IMR-90 (cell line): ENCODE measurements at regions not wholly inside any gene's neighbourhood (a gene's known extent, or its start where the extent isn't known, plus 50 kb on each side); places are given as distances from the start of the nearest gene placed in this dataset.

ENCODE experiments used
- ATAC-seq: fragments of 200-7000 bp; cut with Tn5 transposase; 2 replicates; pipeline ENCODE4 v1.9.1; 2020; ENCODE audit warnings: low read depth, mild to moderate bottlenecking, moderate library complexity
- BruUV-seq: library from RNA; stranded (reverse); fragments of 400-500 nt; replicated peaks from 2 replicates; lab custom pipeline; 2021; lab: Mats Ljungman, UMichigan
- CTCF ChIA-PET: fragments of 300-600 bp; formaldehyde crosslinking; extraction: SDS; loops from one replicate; lab custom pipeline; 2021; ENCODE audit warnings: antibody characterized with exemption; lab: Yijun Ruan, JAX
- POLR2A ChIA-PET: fragments of 300-600 bp; sonication (Branson Sonifier 250); formaldehyde crosslinking; loops from one replicate; lab custom pipeline; 2022; ENCODE audit warnings: antibody characterized with exemption; ENCODE audit not compliant: unreplicated experiment; lab: Charles Lee
- DNase-seq: peaks from one replicate; pipeline ENCODE4 v3.0.0; 2013
- H2AFZ ChIP-seq: replicated peaks from 2 replicates; pipeline ENCODE3; 2013; ENCODE audit warnings: low read length, mild to moderate bottlenecking; ENCODE audit not compliant: poor library complexity
- H2AK5ac ChIP-seq: 2 replicates; pipeline ENCODE4 v1.6.1; 2013; ENCODE audit warnings: low read depth, low read length, inconsistent platforms
- H2AK9ac ChIP-seq: replicated peaks from 2 replicates; pipeline ENCODE3; 2013; ENCODE audit warnings: mild to moderate bottlenecking, low read depth, low read length, moderate library complexity; ENCODE audit not compliant: poor library complexity
- H2BK120ac ChIP-seq: 2 replicates; pipeline ENCODE4 v1.6.1; 2013; ENCODE audit warnings: low read depth, low read length, inconsistent platforms
- H2BK15ac ChIP-seq: 3 replicates; pipeline ENCODE4 v1.6.1; 2013; ENCODE audit warnings: low read depth, low read length, inconsistent platforms
- H2BK20ac ChIP-seq: 2 replicates; pipeline ENCODE4 v1.6.1; 2013; ENCODE audit warnings: low read depth, mild to moderate bottlenecking, inconsistent platforms, low read length, moderate library complexity
- H2BK5ac ChIP-seq: 2 replicates; pipeline ENCODE4 v1.6.1; 2013; ENCODE audit warnings: mild to moderate bottlenecking, low read depth, low read length, inconsistent platforms; ENCODE audit not compliant: poor library complexity, severe bottlenecking
- H3K14ac ChIP-seq: replicated peaks from 2 replicates; pipeline ENCODE4 v1.6.1; 2013; ENCODE audit warnings: low read depth, low read length, inconsistent platforms
- H3K18ac ChIP-seq: 2 replicates; pipeline ENCODE4 v1.6.1; 2013; ENCODE audit warnings: low read depth, low read length, control low read depth
- H3K23ac ChIP-seq: 2 replicates; pipeline ENCODE4 v1.6.1; 2013; ENCODE audit warnings: low read depth, low read length, inconsistent platforms
- H3K27ac ChIP-seq: 2 replicates; pipeline ENCODE4 v1.5.1; 2013; ENCODE audit warnings: mild to moderate bottlenecking, control low read depth, low read length; ENCODE audit not compliant: insufficient read depth
- H3K27me3 ChIP-seq: 2 replicates; pipeline ENCODE4 v1.6.1; 2013; ENCODE audit warnings: low read length; ENCODE audit not compliant: control insufficient read depth, insufficient read depth
- H3K36me3 ChIP-seq: 2 replicates; pipeline ENCODE4 v1.6.1; 2013; ENCODE audit warnings: low read length, mixed read lengths; ENCODE audit not compliant: control insufficient read depth, insufficient read depth
- H3K4ac ChIP-seq: 2 replicates; pipeline ENCODE4 v1.6.1; 2013; ENCODE audit warnings: low read depth, low read length, inconsistent platforms
- H3K4me1 ChIP-seq: 2 replicates; pipeline ENCODE4 v1.6.1; 2013; ENCODE audit warnings: low read length, mixed read lengths; ENCODE audit not compliant: control insufficient read depth, insufficient read depth
- H3K4me2 ChIP-seq: 2 replicates; pipeline ENCODE4 v1.6.1; 2013; ENCODE audit warnings: low read depth, mild to moderate bottlenecking, control low read depth, low read length, moderate library complexity
- H3K4me3 ChIP-seq: 2 replicates; pipeline ENCODE4 v1.5.1; 2013; ENCODE audit warnings: low read depth, mild to moderate bottlenecking, control low read depth, low read length, moderate library complexity; ENCODE audit not compliant: insufficient read depth
- H3K56ac ChIP-seq: 2 replicates; pipeline ENCODE4 v1.6.1; 2013; ENCODE audit warnings: low read length, inconsistent platforms; ENCODE audit not compliant: insufficient read depth; ENCODE audit errors: extremely low read depth
- H3K79me1 ChIP-seq, 2 experiments: 2 replicates each; pipeline ENCODE4 v1.6.1; 2013; ENCODE audit warnings: low read length in 2 of 2, inconsistent platforms in 1 of 2, low read depth in 1 of 2
- H3K9ac ChIP-seq: 2 replicates; pipeline ENCODE4 v1.6.1; 2013; ENCODE audit warnings: low read depth, low read length, control low read depth
- H3K9me1 ChIP-seq: 2 replicates; pipeline ENCODE4 v1.6.1; 2013; ENCODE audit warnings: low read length, inconsistent platforms; ENCODE audit not compliant: insufficient read depth
- H3K9me3 ChIP-seq: 2 replicates; pipeline ENCODE4 v1.6.1; 2013; ENCODE audit warnings: low read length; ENCODE audit not compliant: control insufficient read depth, insufficient read depth
- H4K20me1 ChIP-seq: 2 replicates; pipeline ENCODE4 v1.6.1; 2013; ENCODE audit warnings: low read length, inconsistent platforms; ENCODE audit not compliant: insufficient read depth
- H4K5ac ChIP-seq: 2 replicates; pipeline ENCODE4 v1.6.1; 2013; ENCODE audit warnings: mild to moderate bottlenecking, low read depth, low read length, control low read depth
- H4K8ac ChIP-seq, 2 experiments: 2 replicates each; pipeline ENCODE4 v1.6.1; 2013; ENCODE audit warnings: low read depth in 2 of 2, low read length in 2 of 2, control low read depth in 1 of 2, inconsistent platforms in 1 of 2
- H4K91ac ChIP-seq: 2 replicates; pipeline ENCODE4 v1.6.1; 2013; ENCODE audit warnings: low read depth, low read length, inconsistent platforms; ENCODE audit not compliant: insufficient read depth
- RAD21 ChIP-seq: IDR thresholded peaks from 2 replicates; pipeline ENCODE4 v1.6.1; 2012; ENCODE audit warnings: low read length, improper control_type of control experiment
- WGBS, 2 experiments: methylation state at CpG; one replicate each; pipeline versions ENCODE4 v1.1.5 to v1.1.7; 2013; ENCODE audit warnings: missing lambda C conversion rate in 2 of 2; ENCODE audit not compliant: insufficient read length in 1 of 2; ENCODE audit errors: extremely low coverage in 2 of 2; 5-methylcytosine and 5-hydroxymethylcytosine counted together
- dilution Hi-C: fragments of 300-500 bp; cut with HindIII; formaldehyde crosslinking; loops from one replicate; pipeline ENCODE4 v1.14.3; 2018; ENCODE audit warnings: low sequenced_read_pairs; ENCODE audit not compliant: unreplicated experiment
- in situ Hi-C: fragments of 300-500 bp; cut with MboI; formaldehyde crosslinking; loops from 3 replicates; pipeline ENCODE4 v1.14.3; 2019; ENCODE audit warnings: low sequenced_read_pairs, inconsistent platforms, mixed read lengths
- intact Hi-C: fragments of 100-400 bp; cut with micrococcal nuclease; formaldehyde crosslinking; loops from 2 replicates; pipeline ENCODE4 v1.10.0; 2022

- ChIA-PET CTCF (no interaction called here), POLR2A (interaction anchor here (1.2 kb wide), 1 partner anchor 11 kb away, joined by 3 read pairs; no protein-coding TSS in a partner anchor)
- H2AK9ac ChIP-seq, result no peak overlapping the region
- peak overlapping the region; percentile 99 for H3K18ac ChIP-seq
- peak overlapping the region; percentile 100 for H2BK5ac ChIP-seq
- in situ Hi-C loops (no loop called here), intact Hi-C loops (no loop called here), dilution Hi-C loops (no loop called here)
- no peak overlapping the region for H3K9ac ChIP-seq
- no peak for TF ChIP-seq RAD21
- DNase-seq, result no peak
- H3K36me3 ChIP-seq, result no peaks in the 10 kb centered on the region
- H3K56ac ChIP-seq, result peak overlapping the region; percentile 20
- peak overlapping the region; percentile 97 for H3K4ac ChIP-seq
- peaks cover 22% of the 10 kb centered on the region for H3K9me1 ChIP-seq
- BruUV-seq, result no TSS peak
- peaks cover 39% of the 10 kb centered on the region for H3K4me1 ChIP-seq
- H2BK15ac ChIP-seq, result peak overlapping the region; percentile 82
- peak overlapping the region; percentile 81 for H2AK5ac ChIP-seq
- H4K20me1 ChIP-seq, result no peaks in the 10 kb centered on the region
- H4K91ac ChIP-seq, result peak overlapping the region; percentile 97
- H3K27ac ChIP-seq, result peak overlapping the region; percentile 89
- H3K23ac ChIP-seq, result peak overlapping the region; percentile 39; the same call in 1 of the 2 replicates
- no peak overlapping the region for H3K4me3 ChIP-seq
- no peak overlapping the region for H2AFZ ChIP-seq
- ATAC-seq, result no peak
- peaks cover 14 to 35% of the 10 kb centered on the region in 2 experiments; a peak in 3 of 4 replicates for H3K79me1 ChIP-seq
- peak overlapping the region; percentile 97 for H4K5ac ChIP-seq
- no peaks in the 10 kb centered on the region for H3K27me3 ChIP-seq
- no peak overlapping the region for H3K4me2 ChIP-seq
- H2BK20ac ChIP-seq, result peak overlapping the region; percentile 100
- H2BK120ac ChIP-seq, result peak overlapping the region; percentile 100
- peak overlapping the region; percentile 45 to 94 for H4K8ac ChIP-seq
- peak overlapping the region; percentile 79 for H3K14ac ChIP-seq
- WGBS, 2 experiments, result 100% methylated on average over 1 of the region's 3 CpGs; no CpG with 5 or more reads in 1 of the 2 experiments
- no peaks in the 10 kb centered on the region for H3K9me3 ChIP-seq
These were observed 387.8 kb upstream of the THBS1 start for GRCh38 chr15:39192979-39193560.
